ENCODE measurements at regions not wholly inside any gene's neighbourhood (a gene's known extent, or its start where the extent isn't known, plus 50 kb on each side); places are given as distances from the start of the nearest gene placed in this dataset.
"Not testable (repeated sequence)": the region's sequence is repeated elsewhere in the genome, so short reads cannot be mapped to it uniquely, and the experiment has no call there.

DNA sequence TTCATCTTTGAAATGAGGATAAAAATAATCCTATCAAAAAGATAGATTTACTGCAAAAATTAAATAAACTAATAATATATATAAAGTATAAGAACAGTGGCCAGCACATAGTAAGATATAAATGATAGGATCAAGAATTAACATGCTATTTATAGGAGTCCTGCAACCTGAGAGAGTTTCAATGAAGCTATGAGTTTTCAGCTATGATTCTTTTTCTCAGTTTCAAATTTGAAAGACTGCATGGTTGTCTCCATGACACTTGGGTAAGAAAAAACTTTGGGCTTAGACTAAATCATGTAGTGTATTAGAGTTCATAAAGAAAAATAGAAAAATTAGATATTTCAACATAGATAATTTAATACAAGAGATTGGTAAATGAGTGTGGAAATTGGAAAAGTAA is 817.8 kb upstream of the KIF2B start:
- no peak overlapping the region for H3K4me3 ChIP-seq (ENCODE audit: low read depth in 1 of 2, low read length in 2 of 2)
- H3K9me3 ChIP-seq (ENCODE audit: control insufficient read depth in 1 of 2, low read length in 2 of 2) = no peaks in the 10 kb centered on the region
- no peaks in the 10 kb centered on the region for H3K4me1 ChIP-seq (ENCODE audit: control insufficient read depth in 1 of 2, insufficient read depth in 2 of 2, low read length in 2 of 2)
- no peaks in the 10 kb centered on the region for H3K27me3 ChIP-seq (ENCODE audit: low read depth, low read length)
- H3K36me3 ChIP-seq (ENCODE audit: control insufficient read depth in 1 of 2, insufficient read depth in 2 of 2, low read length in 2 of 2) = no peaks in the 10 kb centered on the region
- no peak overlapping the region for H3K27ac ChIP-seq (ENCODE audit: low read length)

DNA sequence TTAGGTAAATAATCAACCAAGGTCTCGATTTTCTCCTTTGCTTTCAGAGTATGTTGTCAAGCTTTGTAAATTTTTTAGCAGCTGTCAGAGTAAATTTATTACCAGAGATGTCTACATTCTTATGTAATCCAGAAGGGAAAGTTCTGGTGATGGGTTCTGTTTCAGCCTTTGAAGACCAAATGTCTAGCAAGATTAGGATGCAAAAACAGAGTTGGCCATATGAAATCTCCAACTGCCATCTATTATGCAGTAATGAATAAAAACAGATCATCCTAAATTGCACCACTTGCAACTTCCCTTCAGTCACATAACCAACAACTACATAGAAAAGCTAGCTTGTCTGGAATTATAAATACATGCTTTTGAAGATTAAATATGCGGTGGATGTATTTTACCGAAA is 826.8 kb upstream of the KIF2B start:
- no peak overlapping the region for H3K4me3 ChIP-seq (ENCODE audit: low read depth in 1 of 2, low read length in 2 of 2)
- H3K9me3 ChIP-seq (ENCODE audit: control insufficient read depth in 1 of 2, low read length in 2 of 2) = no peaks in the 10 kb centered on the region
- H3K4me1 ChIP-seq (ENCODE audit: control insufficient read depth in 1 of 2, insufficient read depth in 2 of 2, low read length in 2 of 2) = no peaks in the 10 kb centered on the region
- H3K27ac ChIP-seq (ENCODE audit: low read length) = no peak overlapping the region
- H3K27me3 ChIP-seq (ENCODE audit: low read depth, low read length) = no peaks in the 10 kb centered on the region
- no peaks in the 10 kb centered on the region for H3K36me3 ChIP-seq (ENCODE audit: control insufficient read depth in 1 of 2, insufficient read depth in 2 of 2, low read length in 2 of 2)

DNA sequence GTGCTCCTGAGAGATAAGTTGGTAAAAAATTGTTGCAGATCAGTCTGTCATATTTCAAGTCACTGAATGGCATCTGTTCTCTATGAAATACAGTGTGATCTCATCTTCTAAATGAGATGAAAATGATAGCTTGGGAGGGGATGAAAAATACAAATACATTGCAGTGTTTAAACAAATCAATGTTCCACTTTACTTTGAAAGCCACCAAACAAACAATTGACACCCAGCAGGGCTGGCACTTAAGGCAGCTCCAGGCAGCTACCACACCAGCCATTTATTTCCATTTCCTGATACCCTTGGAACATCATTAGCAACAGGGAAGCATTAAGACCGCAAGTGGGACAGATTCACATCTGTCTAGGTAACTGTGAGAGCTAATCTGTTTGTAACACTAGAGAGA is 827.6 kb upstream of the KIF2B start:
- H3K4me1 ChIP-seq (ENCODE audit: control insufficient read depth in 1 of 2, insufficient read depth in 2 of 2, low read length in 2 of 2) = no peaks in the 10 kb centered on the region
- H3K9me3 ChIP-seq (ENCODE audit: control insufficient read depth in 1 of 2, low read length in 2 of 2) = no peaks in the 10 kb centered on the region
- no peaks in the 10 kb centered on the region for H3K27me3 ChIP-seq (ENCODE audit: low read depth, low read length)
- no peaks in the 10 kb centered on the region for H3K36me3 ChIP-seq (ENCODE audit: control insufficient read depth in 1 of 2, insufficient read depth in 2 of 2, low read length in 2 of 2)
- no peak overlapping the region for H3K27ac ChIP-seq (ENCODE audit: low read length)
- no peak overlapping the region for H3K4me3 ChIP-seq (ENCODE audit: low read depth in 1 of 2, low read length in 2 of 2)

DNA sequence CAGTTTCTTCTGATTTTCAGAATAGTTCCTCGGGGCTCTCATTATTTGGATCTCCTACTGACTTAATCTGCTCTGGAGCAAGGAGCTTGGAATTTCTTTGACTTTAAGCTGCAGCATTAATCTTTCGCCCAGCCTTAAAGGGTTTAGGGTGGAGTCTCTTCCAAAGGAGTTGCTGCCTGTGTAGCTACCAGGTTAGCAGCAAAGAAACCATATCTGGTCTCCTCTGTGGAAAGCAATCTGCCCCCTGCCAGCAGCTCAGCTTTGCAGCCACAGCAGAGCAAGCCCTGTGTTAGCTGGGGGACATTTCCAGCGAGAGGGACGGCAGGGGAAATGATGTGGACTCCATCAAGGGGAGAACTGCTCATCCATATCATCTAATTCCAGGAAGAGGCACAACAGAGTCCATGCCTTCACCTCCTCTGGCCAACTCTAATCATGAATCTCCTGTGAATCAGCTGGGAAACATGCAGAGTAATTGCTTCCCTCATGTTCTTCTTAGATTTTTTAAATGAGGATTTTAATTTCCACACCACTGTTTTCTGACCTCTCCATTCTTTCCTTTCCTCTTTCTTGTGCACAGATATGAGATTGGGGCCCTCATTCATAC is 827.6 kb upstream of the CA10 start:
- no peak overlapping the region for H3K27ac ChIP-seq (ENCODE audit: low read length)
- H3K4me3 ChIP-seq (ENCODE audit: low read depth in 1 of 2, low read length in 2 of 2) = no peak overlapping the region
- no peaks in the 10 kb centered on the region for H3K27me3 ChIP-seq (ENCODE audit: low read depth, low read length)
- no peaks in the 10 kb centered on the region for H3K9me3 ChIP-seq (ENCODE audit: control insufficient read depth in 1 of 2, low read length in 2 of 2)
- H3K36me3 ChIP-seq (ENCODE audit: control insufficient read depth in 1 of 2, insufficient read depth in 2 of 2, low read length in 2 of 2) = no peaks in the 10 kb centered on the region
- no peaks in the 10 kb centered on the region for H3K4me1 ChIP-seq (ENCODE audit: control insufficient read depth in 1 of 2, insufficient read depth in 2 of 2, low read length in 2 of 2)

DNA sequence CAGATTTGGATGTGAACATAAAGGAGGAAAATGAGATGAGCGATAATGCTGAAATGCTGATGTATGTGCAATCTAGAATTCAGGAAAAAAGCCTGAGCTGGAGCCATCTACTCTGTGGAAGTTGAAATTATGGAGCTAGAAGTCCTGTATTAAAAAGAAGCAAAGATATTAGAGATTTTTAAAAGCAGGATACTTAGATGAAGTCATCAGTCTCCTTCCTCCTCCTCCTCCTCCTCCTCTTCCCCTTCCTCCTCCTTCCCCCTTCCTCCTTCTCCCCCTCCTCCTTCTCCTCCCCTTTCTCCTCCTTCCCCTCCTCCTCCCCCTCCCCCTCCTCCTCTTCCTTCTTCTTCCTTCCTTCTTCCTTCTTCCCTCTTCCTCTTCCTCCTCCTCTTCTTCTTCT is 823.8 kb upstream of the CA10 start:
- Histone ChIP-seq H3K9me3 (ENCODE audit: control insufficient read depth in 1 of 2, low read length in 2 of 2) (no peaks in the 10 kb centered on the region), H3K27me3 (ENCODE audit: low read depth, low read length) (no peaks in the 10 kb centered on the region), H3K36me3 (ENCODE audit: control insufficient read depth in 1 of 2, insufficient read depth in 2 of 2, low read length in 2 of 2) (no peaks in the 10 kb centered on the region), H3K4me3 (ENCODE audit: low read depth in 1 of 2, low read length in 2 of 2) (no peak overlapping the region), H3K27ac (ENCODE audit: low read length) (no peak overlapping the region), H3K4me1 (ENCODE audit: control insufficient read depth in 1 of 2, insufficient read depth in 2 of 2, low read length in 2 of 2) (no peaks in the 10 kb centered on the region)

DNA sequence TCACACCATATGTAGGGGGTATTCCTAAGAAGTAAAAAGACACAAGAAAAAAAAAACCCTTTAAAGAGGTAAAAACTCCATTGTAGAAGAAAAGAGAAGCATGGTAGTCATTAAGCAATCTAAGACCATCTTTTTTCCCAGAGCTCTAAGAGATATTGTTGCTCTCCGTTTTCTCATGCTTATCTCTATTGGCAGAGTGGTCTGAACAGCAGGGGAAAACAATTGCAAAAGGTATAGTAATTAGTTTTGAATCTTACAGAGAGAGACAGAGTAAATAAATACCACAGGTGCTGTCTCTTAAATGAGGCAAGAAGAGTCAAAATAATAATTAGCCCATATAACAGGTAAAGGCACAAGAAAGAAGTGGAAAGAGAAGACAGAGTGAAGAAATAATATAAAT is 821.4 kb upstream of the CA10 start:
- no peak overlapping the region for H3K4me3 ChIP-seq (ENCODE audit: low read depth in 1 of 2, low read length in 2 of 2)
- no peaks in the 10 kb centered on the region for H3K9me3 ChIP-seq (ENCODE audit: control insufficient read depth in 1 of 2, low read length in 2 of 2)
- no peaks in the 10 kb centered on the region for H3K27me3 ChIP-seq (ENCODE audit: low read depth, low read length)
- H3K4me1 ChIP-seq (ENCODE audit: control insufficient read depth in 1 of 2, insufficient read depth in 2 of 2, low read length in 2 of 2) = no peaks in the 10 kb centered on the region
- H3K36me3 ChIP-seq (ENCODE audit: control insufficient read depth in 1 of 2, insufficient read depth in 2 of 2, low read length in 2 of 2) = no peaks in the 10 kb centered on the region
- H3K27ac ChIP-seq (ENCODE audit: low read length) = no peak overlapping the region

DNA sequence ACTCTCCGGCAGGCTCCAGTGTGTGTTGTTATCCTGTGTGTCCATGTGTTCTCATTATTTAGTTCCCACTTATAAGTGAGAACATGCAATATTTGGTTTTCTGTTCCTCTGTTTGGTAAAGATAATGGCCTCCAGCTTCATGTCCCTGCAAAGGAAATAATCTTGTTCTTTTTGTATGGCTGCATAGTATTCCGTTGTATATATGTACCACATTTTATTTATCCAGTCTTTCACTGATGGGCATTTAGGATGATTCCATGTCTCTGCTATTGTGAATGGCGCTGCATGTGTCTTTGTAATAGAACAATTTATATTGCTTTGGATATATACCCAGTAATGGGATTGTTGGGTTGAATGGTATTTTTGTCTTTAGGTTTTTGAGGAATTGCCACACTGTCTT is 807.3 kb upstream of the CA10 start:
- Histone ChIP-seq H3K27me3 (ENCODE audit: low read depth, low read length) (no peaks in the 10 kb centered on the region), H3K36me3 (ENCODE audit: control insufficient read depth in 1 of 2, insufficient read depth in 2 of 2, low read length in 2 of 2) (no peaks in the 10 kb centered on the region), H3K9me3 (ENCODE audit: control insufficient read depth in 1 of 2, low read length in 2 of 2) (no peaks in the 10 kb centered on the region), H3K4me3 (ENCODE audit: low read depth in 1 of 2, low read length in 2 of 2) (no peak overlapping the region), H3K27ac (ENCODE audit: low read length) (no peak overlapping the region), H3K4me1 (ENCODE audit: control insufficient read depth in 1 of 2, insufficient read depth in 2 of 2, low read length in 2 of 2) (no peaks in the 10 kb centered on the region)

DNA sequence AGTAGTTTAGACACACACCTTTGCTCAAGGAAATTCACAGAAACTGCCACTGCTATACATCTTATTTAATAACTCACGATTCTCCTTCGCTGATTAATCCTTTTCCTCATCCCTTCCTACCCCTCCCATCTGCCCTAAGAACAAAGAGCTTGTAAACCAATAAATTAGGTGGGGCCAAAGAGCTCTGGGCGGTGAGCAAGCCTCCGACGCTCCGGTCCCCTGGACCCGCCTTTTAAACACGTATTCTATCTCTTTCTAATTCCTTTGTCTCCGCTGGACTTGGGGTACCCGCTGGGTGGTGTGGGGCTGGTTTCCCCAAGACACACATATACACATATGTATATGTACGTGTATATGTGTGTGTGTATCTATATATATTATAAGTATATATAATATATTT is 803.2 kb upstream of the CA10 start:
- not testable (repeated sequence) for H3K9me3 ChIP-seq (ENCODE audit: control insufficient read depth in 1 of 2, low read length in 2 of 2); H3K27ac ChIP-seq (ENCODE audit: low read length); H3K4me3 ChIP-seq (ENCODE audit: low read depth in 1 of 2, low read length in 2 of 2)

DNA sequence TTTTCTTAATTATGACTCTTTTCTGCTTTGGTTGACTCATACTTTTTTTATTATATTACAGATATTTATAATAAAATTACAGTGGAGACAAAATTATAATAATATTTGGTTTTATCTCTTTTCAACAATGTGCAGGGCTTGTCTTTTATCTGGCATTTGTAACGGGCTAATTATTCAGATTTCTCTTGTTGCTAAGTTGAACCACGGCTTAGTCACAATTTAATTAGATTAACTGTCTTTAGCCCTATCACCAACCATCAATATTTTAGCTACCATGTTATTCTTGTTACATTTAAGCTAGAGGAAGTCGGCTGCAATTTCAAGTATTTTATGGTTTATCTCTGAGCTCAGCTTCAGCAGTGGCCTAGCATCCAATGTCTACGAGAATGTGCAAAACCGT is 798.9 kb upstream of the CA10 start:
- no peaks in the 10 kb centered on the region for H3K4me1 ChIP-seq (ENCODE audit: control insufficient read depth in 1 of 2, insufficient read depth in 2 of 2, low read length in 2 of 2)

More for the DNA sequence above, 803.2 kb upstream of the CA10 start:
- H3K4me1 ChIP-seq (ENCODE audit: control insufficient read depth in 1 of 2, insufficient read depth in 2 of 2, low read length in 2 of 2); H3K36me3 ChIP-seq (ENCODE audit: control insufficient read depth in 1 of 2, insufficient read depth in 2 of 2, low read length in 2 of 2); H3K27me3 ChIP-seq (ENCODE audit: low read depth, low read length): not testable (repeated sequence)

DNA sequence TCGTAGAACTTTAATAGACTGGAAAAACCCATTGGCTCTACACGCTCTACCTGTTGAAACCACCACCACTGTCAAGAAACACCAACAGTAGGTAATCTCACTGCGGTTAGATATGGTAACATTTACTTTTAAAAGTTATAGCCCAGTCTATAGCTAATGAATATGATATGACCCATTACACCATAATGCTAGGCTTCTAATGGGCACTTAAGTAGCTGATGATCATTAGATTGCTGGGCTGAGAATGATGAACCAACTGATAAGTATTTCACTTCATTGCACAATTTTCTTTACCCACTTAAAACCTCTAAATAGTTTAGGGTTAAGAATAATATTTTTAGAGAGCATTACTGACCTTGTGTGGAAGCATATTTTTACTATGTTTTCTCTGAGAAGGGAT is 788.9 kb upstream of the CA10 start:
- H3K36me3 ChIP-seq (ENCODE audit: control insufficient read depth in 1 of 2, insufficient read depth in 2 of 2, low read length in 2 of 2) = no peaks in the 10 kb centered on the region
- no peak overlapping the region for H3K4me3 ChIP-seq (ENCODE audit: low read depth in 1 of 2, low read length in 2 of 2)
- no peak overlapping the region for H3K27ac ChIP-seq (ENCODE audit: low read length)
- no peaks in the 10 kb centered on the region for H3K27me3 ChIP-seq (ENCODE audit: low read depth, low read length)
- H3K9me3 ChIP-seq (ENCODE audit: control insufficient read depth in 1 of 2, low read length in 2 of 2) = no peaks in the 10 kb centered on the region
- no peaks in the 10 kb centered on the region for H3K4me1 ChIP-seq (ENCODE audit: control insufficient read depth in 1 of 2, insufficient read depth in 2 of 2, low read length in 2 of 2)

More for the DNA sequence above, 798.9 kb upstream of the CA10 start:
- H3K27me3 ChIP-seq (ENCODE audit: low read depth, low read length) = no peaks in the 10 kb centered on the region
- no peak overlapping the region for H3K27ac ChIP-seq (ENCODE audit: low read length)
- H3K36me3 ChIP-seq (ENCODE audit: control insufficient read depth in 1 of 2, insufficient read depth in 2 of 2, low read length in 2 of 2) = no peaks in the 10 kb centered on the region
- H3K4me3 ChIP-seq (ENCODE audit: low read depth in 1 of 2, low read length in 2 of 2) = no peak overlapping the region
- H3K9me3 ChIP-seq (ENCODE audit: control insufficient read depth in 1 of 2, low read length in 2 of 2) = no peaks in the 10 kb centered on the region

DNA sequence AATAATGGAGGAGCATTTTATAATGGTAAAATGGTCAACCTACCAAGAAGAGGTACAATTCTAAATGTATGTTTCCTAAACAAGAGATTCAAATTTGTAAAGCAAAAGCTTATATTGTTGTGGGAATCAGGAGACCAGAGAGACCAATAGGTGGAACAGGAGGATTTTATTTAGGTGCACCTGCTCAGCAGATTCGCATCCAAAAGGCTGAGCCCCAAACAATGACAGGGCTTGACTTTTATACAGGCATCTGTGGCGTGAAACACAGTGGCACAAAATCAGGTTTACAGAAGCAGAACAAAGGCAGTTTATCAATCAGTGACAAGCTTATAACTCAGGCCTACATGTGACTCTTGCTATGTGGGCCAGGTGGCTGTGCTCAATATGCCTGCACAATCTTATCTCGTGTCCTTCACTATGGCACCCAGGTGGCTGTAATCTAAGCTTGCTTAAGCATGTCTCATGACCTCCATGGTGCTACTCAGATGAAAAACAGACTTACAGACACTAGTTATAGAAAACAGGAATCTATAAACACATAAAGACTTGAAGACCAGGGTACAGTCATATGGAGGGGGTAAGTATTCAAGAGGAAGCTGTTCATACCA is 780.2 kb upstream of the CA10 start:
- no peaks in the 10 kb centered on the region for H3K27me3 ChIP-seq (ENCODE audit: low read depth, low read length)

DNA sequence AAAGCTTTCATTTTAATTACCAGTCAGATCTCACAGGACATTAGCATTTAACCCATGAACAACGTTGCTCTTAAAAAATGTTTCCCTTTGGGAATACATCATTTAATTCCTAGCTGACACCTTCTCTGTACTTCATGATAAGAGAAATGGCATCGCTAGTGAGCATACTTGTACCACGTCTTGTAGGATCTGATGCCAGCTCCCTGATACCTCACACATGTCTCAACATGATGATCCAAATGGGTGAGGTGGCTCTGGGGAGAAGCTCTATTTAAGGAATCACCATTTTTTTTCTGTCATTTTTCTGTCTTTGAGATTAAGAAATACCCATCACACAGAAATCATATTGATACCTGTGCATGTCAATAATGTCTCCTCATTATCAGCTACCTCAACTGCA is 772.1 kb upstream of the CA10 start:
- Histone ChIP-seq H3K4me1 (ENCODE audit: control insufficient read depth in 1 of 2, insufficient read depth in 2 of 2, low read length in 2 of 2) (no peaks in the 10 kb centered on the region), H3K4me3 (ENCODE audit: low read depth in 1 of 2, low read length in 2 of 2) (no peak overlapping the region), H3K27ac (ENCODE audit: low read length) (no peak overlapping the region), H3K27me3 (ENCODE audit: low read depth, low read length) (no peaks in the 10 kb centered on the region), H3K36me3 (ENCODE audit: control insufficient read depth in 1 of 2, insufficient read depth in 2 of 2, low read length in 2 of 2) (no peaks in the 10 kb centered on the region), H3K9me3 (ENCODE audit: control insufficient read depth in 1 of 2, low read length in 2 of 2) (no peaks in the 10 kb centered on the region)

More for the DNA sequence above, 780.2 kb upstream of the CA10 start:
- Histone ChIP-seq H3K9me3 (ENCODE audit: control insufficient read depth in 1 of 2, low read length in 2 of 2) (peaks cover 0 to 20% of the 10 kb centered on the region in 2 donors), H3K4me1 (ENCODE audit: control insufficient read depth in 1 of 2, insufficient read depth in 2 of 2, low read length in 2 of 2) (no peaks in the 10 kb centered on the region), H3K4me3 (ENCODE audit: low read depth in 1 of 2, low read length in 2 of 2) (no peak overlapping the region), H3K27ac (ENCODE audit: low read length) (no peak overlapping the region), H3K36me3 (ENCODE audit: control insufficient read depth in 1 of 2, insufficient read depth in 2 of 2, low read length in 2 of 2) (no peaks in the 10 kb centered on the region)
